ENCODE measurements at regions not wholly inside any gene's neighbourhood (a gene's known extent, or its start where the extent isn't known, plus 50 kb on each side); places are given as distances from the start of the nearest gene placed in this dataset.

DNA sequence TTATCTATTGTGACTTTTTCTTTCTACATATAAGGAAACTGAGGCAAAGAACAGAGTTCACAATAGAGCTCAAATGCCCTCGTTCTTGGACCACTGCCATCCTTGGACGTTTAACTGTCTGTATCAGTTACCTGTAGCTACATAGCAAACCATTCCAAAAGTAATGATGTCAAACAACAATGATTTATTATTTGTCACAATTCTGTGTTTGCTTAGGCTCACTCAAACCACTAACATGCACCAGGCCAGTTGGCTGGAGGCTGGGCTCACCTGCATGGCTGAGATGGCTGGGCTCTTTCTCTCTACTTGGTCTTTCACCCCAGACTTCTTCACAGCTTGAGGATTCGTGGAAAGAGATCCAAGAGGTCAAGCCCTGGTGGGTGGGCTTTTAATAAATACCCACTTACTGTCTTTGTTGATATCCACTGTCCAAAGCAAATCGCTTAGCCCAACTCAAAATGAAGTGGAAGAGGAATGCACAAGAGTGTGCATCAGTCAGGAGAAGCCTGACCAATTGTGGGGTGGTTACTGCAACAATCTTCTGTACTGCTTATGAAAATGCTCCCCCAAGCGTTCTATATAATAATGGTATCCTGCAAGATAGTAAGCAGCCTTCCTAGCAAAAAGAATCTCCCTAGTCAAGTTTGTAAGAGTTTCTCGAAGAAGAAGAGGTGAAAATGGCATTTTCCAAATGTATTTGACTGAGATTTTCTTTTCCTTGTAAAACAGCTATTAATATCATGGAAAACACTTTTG is 163.5 kb upstream of the NT5C1B start:
- TF ChIP-seq, protein P1, sequence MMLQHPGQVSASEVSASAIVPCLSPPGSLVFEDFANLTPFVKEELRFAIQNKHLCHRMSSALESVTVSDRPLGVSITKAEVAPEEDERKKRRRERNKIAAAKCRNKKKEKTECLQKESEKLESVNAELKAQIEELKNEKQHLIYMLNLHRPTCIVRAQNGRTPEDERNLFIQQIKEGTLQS (IDR thresholded peaks at IDR 0.05), result no peak
- TF ChIP-seq, protein P2, sequence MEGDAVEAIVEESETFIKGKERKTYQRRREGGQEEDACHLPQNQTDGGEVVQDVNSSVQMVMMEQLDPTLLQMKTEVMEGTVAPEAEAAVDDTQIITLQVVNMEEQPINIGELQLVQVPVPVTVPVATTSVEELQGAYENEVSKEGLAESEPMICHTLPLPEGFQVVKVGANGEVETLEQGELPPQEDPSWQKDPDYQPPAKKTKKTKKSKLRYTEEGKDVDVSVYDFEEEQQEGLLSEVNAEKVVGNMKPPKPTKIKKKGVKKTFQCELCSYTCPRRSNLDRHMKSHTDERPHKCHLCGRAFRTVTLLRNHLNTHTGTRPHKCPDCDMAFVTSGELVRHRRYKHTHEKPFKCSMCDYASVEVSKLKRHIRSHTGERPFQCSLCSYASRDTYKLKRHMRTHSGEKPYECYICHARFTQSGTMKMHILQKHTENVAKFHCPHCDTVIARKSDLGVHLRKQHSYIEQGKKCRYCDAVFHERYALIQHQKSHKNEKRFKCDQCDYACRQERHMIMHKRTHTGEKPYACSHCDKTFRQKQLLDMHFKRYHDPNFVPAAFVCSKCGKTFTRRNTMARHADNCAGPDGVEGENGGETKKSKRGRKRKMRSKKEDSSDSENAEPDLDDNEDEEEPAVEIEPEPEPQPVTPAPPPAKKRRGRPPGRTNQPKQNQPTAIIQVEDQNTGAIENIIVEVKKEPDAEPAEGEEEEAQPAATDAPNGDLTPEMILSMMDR (IDR thresholded peaks at IDR 0.05; ENCODE audit: low read depth, low read length, missing input control), result no peak
- TF ChIP-seq RXRA (IDR thresholded peaks at IDR 0.05) (no peak), EGR1 (IDR thresholded peaks at IDR 0.05; ENCODE audit: low read depth in 2 of 2) (no peak), SP1 (IDR thresholded peaks at IDR 0.05) (no peak), FOXA1 (IDR thresholded peaks at IDR 0.05) (no peak), JUND (IDR thresholded peaks at IDR 0.05) (no peak), RAD21 (IDR thresholded peaks at IDR 0.05) (no peak)
- TF ChIP-seq, protein P3, sequence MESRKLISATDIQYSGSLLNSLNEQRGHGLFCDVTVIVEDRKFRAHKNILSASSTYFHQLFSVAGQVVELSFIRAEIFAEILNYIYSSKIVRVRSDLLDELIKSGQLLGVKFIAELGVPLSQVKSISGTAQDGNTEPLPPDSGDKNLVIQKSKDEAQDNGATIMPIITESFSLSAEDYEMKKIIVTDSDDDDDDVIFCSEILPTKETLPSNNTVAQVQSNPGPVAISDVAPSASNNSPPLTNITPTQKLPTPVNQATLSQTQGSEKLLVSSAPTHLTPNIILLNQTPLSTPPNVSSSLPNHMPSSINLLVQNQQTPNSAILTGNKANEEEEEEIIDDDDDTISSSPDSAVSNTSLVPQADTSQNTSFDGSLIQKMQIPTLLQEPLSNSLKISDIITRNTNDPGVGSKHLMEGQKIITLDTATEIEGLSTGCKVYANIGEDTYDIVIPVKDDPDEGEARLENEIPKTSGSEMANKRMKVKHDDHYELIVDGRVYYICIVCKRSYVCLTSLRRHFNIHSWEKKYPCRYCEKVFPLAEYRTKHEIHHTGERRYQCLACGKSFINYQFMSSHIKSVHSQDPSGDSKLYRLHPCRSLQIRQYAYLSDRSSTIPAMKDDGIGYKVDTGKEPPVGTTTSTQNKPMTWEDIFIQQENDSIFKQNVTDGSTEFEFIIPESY (IDR thresholded peaks at IDR 0.05), result no peak
- TF ChIP-seq, protein P4, sequence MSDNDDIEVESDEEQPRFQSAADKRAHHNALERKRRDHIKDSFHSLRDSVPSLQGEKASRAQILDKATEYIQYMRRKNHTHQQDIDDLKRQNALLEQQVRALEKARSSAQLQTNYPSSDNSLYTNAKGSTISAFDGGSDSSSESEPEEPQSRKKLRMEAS (IDR thresholded peaks at IDR 0.05), result no peak
- TF ChIP-seq, protein P5, sequence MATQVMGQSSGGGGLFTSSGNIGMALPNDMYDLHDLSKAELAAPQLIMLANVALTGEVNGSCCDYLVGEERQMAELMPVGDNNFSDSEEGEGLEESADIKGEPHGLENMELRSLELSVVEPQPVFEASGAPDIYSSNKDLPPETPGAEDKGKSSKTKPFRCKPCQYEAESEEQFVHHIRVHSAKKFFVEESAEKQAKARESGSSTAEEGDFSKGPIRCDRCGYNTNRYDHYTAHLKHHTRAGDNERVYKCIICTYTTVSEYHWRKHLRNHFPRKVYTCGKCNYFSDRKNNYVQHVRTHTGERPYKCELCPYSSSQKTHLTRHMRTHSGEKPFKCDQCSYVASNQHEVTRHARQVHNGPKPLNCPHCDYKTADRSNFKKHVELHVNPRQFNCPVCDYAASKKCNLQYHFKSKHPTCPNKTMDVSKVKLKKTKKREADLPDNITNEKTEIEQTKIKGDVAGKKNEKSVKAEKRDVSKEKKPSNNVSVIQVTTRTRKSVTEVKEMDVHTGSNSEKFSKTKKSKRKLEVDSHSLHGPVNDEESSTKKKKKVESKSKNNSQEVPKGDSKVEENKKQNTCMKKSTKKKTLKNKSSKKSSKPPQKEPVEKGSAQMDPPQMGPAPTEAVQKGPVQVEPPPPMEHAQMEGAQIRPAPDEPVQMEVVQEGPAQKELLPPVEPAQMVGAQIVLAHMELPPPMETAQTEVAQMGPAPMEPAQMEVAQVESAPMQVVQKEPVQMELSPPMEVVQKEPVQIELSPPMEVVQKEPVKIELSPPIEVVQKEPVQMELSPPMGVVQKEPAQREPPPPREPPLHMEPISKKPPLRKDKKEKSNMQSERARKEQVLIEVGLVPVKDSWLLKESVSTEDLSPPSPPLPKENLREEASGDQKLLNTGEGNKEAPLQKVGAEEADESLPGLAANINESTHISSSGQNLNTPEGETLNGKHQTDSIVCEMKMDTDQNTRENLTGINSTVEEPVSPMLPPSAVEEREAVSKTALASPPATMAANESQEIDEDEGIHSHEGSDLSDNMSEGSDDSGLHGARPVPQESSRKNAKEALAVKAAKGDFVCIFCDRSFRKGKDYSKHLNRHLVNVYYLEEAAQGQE (IDR thresholded peaks at IDR 0.05), result no peak

Measured in liver (tissue), 3 donors.